ENCODE measurements at regions not wholly inside any gene's neighbourhood (a gene's known extent, or its start where the extent isn't known, plus 50 kb on each side); places are given as distances from the start of the nearest gene placed in this dataset.

DNA sequence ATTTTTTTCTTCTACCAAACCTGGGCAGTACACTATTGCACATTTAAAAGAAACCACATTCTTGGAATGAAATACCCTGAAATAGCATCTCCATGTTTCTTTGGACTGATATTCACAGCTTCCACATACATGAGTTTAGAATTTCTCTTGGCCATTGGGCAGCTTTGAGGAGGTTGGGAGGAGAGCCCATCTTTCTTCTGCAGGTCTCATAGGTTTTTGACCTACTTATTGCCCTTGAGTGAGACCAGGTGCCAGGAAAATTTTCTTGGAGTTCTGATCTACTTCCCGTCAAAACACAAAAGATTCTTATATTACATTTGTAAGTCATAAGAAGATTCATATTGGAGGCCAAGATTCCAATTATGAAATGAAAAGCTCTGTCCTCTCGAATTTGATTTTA, 212.0 kb downstream of the IBTK start:
- TF ChIP-seq, protein P1, sequence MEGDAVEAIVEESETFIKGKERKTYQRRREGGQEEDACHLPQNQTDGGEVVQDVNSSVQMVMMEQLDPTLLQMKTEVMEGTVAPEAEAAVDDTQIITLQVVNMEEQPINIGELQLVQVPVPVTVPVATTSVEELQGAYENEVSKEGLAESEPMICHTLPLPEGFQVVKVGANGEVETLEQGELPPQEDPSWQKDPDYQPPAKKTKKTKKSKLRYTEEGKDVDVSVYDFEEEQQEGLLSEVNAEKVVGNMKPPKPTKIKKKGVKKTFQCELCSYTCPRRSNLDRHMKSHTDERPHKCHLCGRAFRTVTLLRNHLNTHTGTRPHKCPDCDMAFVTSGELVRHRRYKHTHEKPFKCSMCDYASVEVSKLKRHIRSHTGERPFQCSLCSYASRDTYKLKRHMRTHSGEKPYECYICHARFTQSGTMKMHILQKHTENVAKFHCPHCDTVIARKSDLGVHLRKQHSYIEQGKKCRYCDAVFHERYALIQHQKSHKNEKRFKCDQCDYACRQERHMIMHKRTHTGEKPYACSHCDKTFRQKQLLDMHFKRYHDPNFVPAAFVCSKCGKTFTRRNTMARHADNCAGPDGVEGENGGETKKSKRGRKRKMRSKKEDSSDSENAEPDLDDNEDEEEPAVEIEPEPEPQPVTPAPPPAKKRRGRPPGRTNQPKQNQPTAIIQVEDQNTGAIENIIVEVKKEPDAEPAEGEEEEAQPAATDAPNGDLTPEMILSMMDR (IDR thresholded peaks at IDR 0.05; ENCODE audit: insufficient read depth, low read length): no peak
- TF ChIP-seq POLR2AphosphoS5 (IDR thresholded peaks at IDR 0.05; ENCODE audit: low read depth) (no peak), GABPA (IDR thresholded peaks at IDR 0.05; ENCODE audit: low read depth) (no peak)

Measured in HL-60 (cell line).